ENCODE measurements at regions not wholly inside any gene's neighbourhood (a gene's known extent, or its start where the extent isn't known, plus 50 kb on each side); places are given as distances from the start of the nearest gene placed in this dataset.
A peak's percentile ranks its signal among the peaks of the same experiment; 100 is the strongest.
"Not testable (repeated sequence)": the region's sequence is repeated elsewhere in the genome, so short reads cannot be mapped to it uniquely, and the experiment has no call there.

GRCh38 chr3:127072971-127073783, 90.3 kb downstream of the PLXNA1 start:
- H3K36me3 ChIP-seq: no peaks in the 10 kb centered on the region
- H3K4me3 ChIP-seq (ENCODE audit: low read depth, low read length): no peak overlapping the region
- DNase-seq: peak; percentile 43
- H3K27me3 ChIP-seq: no peaks in the 10 kb centered on the region
- TF ChIP-seq CTCF (IDR thresholded peaks at IDR 0.05; ENCODE audit: low read depth, low read length): no peak
- H3K4me1 ChIP-seq: peaks cover 24% of the 10 kb centered on the region
- no peaks in the 10 kb centered on the region; the same call in 1 of the 2 replicates for H3K9me3 ChIP-seq

- H3K4me3 ChIP-seq (ENCODE audit: low read depth, low read length): 0 out of 2 replicates have a peak overlapping the region, but pooled peaks have one; percentile 9
- peak; percentile 56 for DNase-seq
- peaks cover 24% of the 10 kb centered on the region for H3K4me1 ChIP-seq
- no peak for TF ChIP-seq CTCF (IDR thresholded peaks at IDR 0.05; ENCODE audit: low read depth, low read length)
- no peaks in the 10 kb centered on the region; the same call in 1 of the 2 replicates for H3K9me3 ChIP-seq
- no peaks in the 10 kb centered on the region for H3K36me3 ChIP-seq
- H3K27me3 ChIP-seq: no peaks in the 10 kb centered on the region
These were observed 91.3 kb downstream of the PLXNA1 start for GRCh38 chr3:127073941-127074820.

- no peak overlapping the region for H3K4me3 ChIP-seq (ENCODE audit: low read depth, low read length)
- no peaks in the 10 kb centered on the region for H3K36me3 ChIP-seq
- H3K9me3 ChIP-seq: no peaks in the 10 kb centered on the region; the same call in 1 of the 2 replicates
- H3K27me3 ChIP-seq: no peaks in the 10 kb centered on the region
- peaks cover 24% of the 10 kb centered on the region for H3K4me1 ChIP-seq
- DNase-seq: peak; percentile 95
- no peak for TF ChIP-seq CTCF (IDR thresholded peaks at IDR 0.05; ENCODE audit: low read depth, low read length)
These were observed 92.0 kb downstream of the PLXNA1 start for GRCh38 chr3:127074900-127075360.

GRCh38 chr3:127076166-127076992, 93.5 kb downstream of the PLXNA1 start:
- not testable (repeated sequence) for H3K27me3 ChIP-seq; H3K4me3 ChIP-seq (ENCODE audit: low read depth, low read length); H3K9me3 ChIP-seq; H3K36me3 ChIP-seq
- DNase-seq: peak; percentile 2
- peaks cover 24% of the 10 kb centered on the region for H3K4me1 ChIP-seq

GRCh38 chr3:127077068-127077467, 94.2 kb downstream of the PLXNA1 start:
- no peak for TF ChIP-seq CTCF (IDR thresholded peaks at IDR 0.05; ENCODE audit: low read depth, low read length)
- H3K4me3 ChIP-seq (ENCODE audit: low read depth, low read length): no peak overlapping the region
- no peaks in the 10 kb centered on the region for H3K27me3 ChIP-seq
- H3K4me1 ChIP-seq: peaks cover 24% of the 10 kb centered on the region
- H3K36me3 ChIP-seq: no peaks in the 10 kb centered on the region
- DNase-seq: peak; percentile 4
- H3K9me3 ChIP-seq: no peaks in the 10 kb centered on the region; the same call in 1 of the 2 replicates

All from BE2C (cell line).